Adrenal gland (tissue), 9 donors: ENCODE measurements at regions not wholly inside any gene's neighbourhood (a gene's known extent, or its start where the extent isn't known, plus 50 kb on each side); places are given as distances from the start of the nearest gene placed in this dataset.

Experiments used
- DNase-seq, 7 donors: peaks; one replicate each; pipeline ENCODE4 v3.0.0-alpha.2; 2019 to 2020
- H3K27ac ChIP-seq, 5 donors: fragments of 200-600 bp; sonication (generic) in 4 of 5; 1 replicate in 3 of 5; 2 replicates in 2 of 5; pipeline versions ENCODE4 v1.5.1 to v1.8.0; 2016 to 2020; ENCODE audit warnings: mild to moderate bottlenecking in 1 of 5
- H3K27me3 ChIP-seq: fragments of 200-600 bp; 2 replicates; pipeline ENCODE4 v1.8.0; 2021
- H3K36me3 ChIP-seq, 2 donors: fragments of 200-600 bp; replicated peaks in 1 of 2; 1 replicate in 1 of 2; 2 replicates in 1 of 2; pipeline versions ENCODE4 v1.5.1 to v1.8.0; 2018 to 2022
- H3K4me1 ChIP-seq, 2 donors: fragments of 200-600 bp; replicated peaks in 1 of 2; 1 replicate in 1 of 2; 2 replicates in 1 of 2; pipeline versions ENCODE4 v1.5.1 to v1.8.0; 2018 to 2021
- H3K4me3 ChIP-seq, 4 donors: fragments of 200-600 bp; sonication (generic) in 3 of 4; one replicate each; pipeline ENCODE4 v1.5.1; 2016 to 2018
- H3K9me3 ChIP-seq, 3 donors: fragments of 200-600 bp; sonication (generic) in 1 of 3; replicated peaks in 1 of 3; 1 replicate in 2 of 3; 2 replicates in 1 of 3; pipeline versions ENCODE4 v1.5.1 to v1.8.0; 2016 to 2021
- CTCF ChIP-seq, 6 experiments: fragments of 450-650 bp in 4 of 6; fragments of 200-600 bp in 2 of 6; sonication (generic) in 1 of 6; IDR thresholded peaks; 1 replicate in 5 of 6; 2 replicates in 1 of 6; pipeline versions ENCODE4 v1.5.1 to v1.8.0; 2016 to 2021; ENCODE audit warnings: antibody characterized with exemption in 6 of 6, mild to moderate bottlenecking in 2 of 6, moderate library complexity in 1 of 6
- POLR2A ChIP-seq, 2 donors: fragments of 450-650 bp; IDR thresholded peaks; one replicate each; pipeline ENCODE4 v1.6.1; 2017; ENCODE audit warnings: antibody characterized with exemption in 2 of 2, mild to moderate bottlenecking in 2 of 2, moderate library complexity in 1 of 2
- WGBS, 4 donors: extraction: QIAGEN DNeasy Blood & Tissue Kit in 2 of 4; methylation state at CpG; one replicate each; pipeline versions ENCODE4 v1.1.5 to v1.1.7; 2013 to 2017; 5-methylcytosine and 5-hydroxymethylcytosine counted together
- intact Hi-C, 2 donors: fragments of 100-400 bp; cut with DNase I; formaldehyde crosslinking; loops; one replicate each; pipeline versions ENCODE4 v1.14.1 to v1.15.0; 2022 to 2023
- donor health status: healthy with polysubstance abuse.
- donor health status: Bipolar disorder and iron deficiency.
- donor health status: DM: yes; HTN: yes; CAD: no.
- donor health status: DM: no; HTN: no; CAD: no.
- donor health status: DM: no; HTN: no; CAD: no.

GRCh38 chr2:193332941-193333340 is 1138.2 kb upstream of the TMEFF2 start:
- H3K4me1 ChIP-seq = no peaks in the 10 kb centered on the region
- intact Hi-C loops = no loop called here
- H3K36me3 ChIP-seq = no peaks in the 10 kb centered on the region
- no peaks in the 10 kb centered on the region for H3K27me3 ChIP-seq
- no peak overlapping the region for H3K4me3 ChIP-seq
- 46 to 58% (median 54%) methylated on average over 1 of the region's 1 CpG for WGBS, 4 donors
- H3K27ac ChIP-seq = no peak overlapping the region
- DNase-seq = no peak
- H3K9me3 ChIP-seq = peaks cover 0 to 7% (median 0%) of the 10 kb centered on the region in 3 donors
- TF ChIP-seq CTCF (IDR thresholded peaks at IDR 0.05) = no peak

GRCh38 chr2:193331676-193332075 is 1136.9 kb upstream of the TMEFF2 start:
- Histone ChIP-seq H3K4me1 (no peaks in the 10 kb centered on the region), H3K27ac (no peak overlapping the region), H3K27me3 (no peaks in the 10 kb centered on the region), H3K4me3 (no peak overlapping the region), H3K36me3 (no peaks in the 10 kb centered on the region), H3K9me3 (peaks cover 0 to 7% (median 0%) of the 10 kb centered on the region in 3 donors)
- 36 to 46% (median 41%) methylated on average over 4 of the region's 4 CpGs for WGBS, 4 donors
- no peak for DNase-seq
- intact Hi-C loops = no loop called here
- TF ChIP-seq POLR2A (IDR thresholded peaks at IDR 0.05) (no peak), CTCF (IDR thresholded peaks at IDR 0.05) (no peak)

GRCh38 chr2:193326296-193326695 is 1131.6 kb upstream of the TMEFF2 start:
- 50 to 70% (median 59%) methylated on average over 4 of the region's 4 CpGs for WGBS, 4 donors
- no peaks in the 10 kb centered on the region for H3K36me3 ChIP-seq
- H3K4me1 ChIP-seq = no peaks in the 10 kb centered on the region
- intact Hi-C loops = no loop called here
- TF ChIP-seq POLR2A (IDR thresholded peaks at IDR 0.05) (no peak), CTCF (IDR thresholded peaks at IDR 0.05) (no peak)
- no peak overlapping the region for H3K4me3 ChIP-seq
- H3K27me3 ChIP-seq = no peaks in the 10 kb centered on the region
- H3K27ac ChIP-seq = no peak overlapping the region
- H3K9me3 ChIP-seq = no peaks in the 10 kb centered on the region
- no peak for DNase-seq

GRCh38 chr2:193315428-193316091 is 1120.8 kb upstream of the TMEFF2 start:
- Histone ChIP-seq H3K9me3 (no peaks in the 10 kb centered on the region), H3K27me3 (no peaks in the 10 kb centered on the region), H3K4me3 (no peak overlapping the region), H3K27ac (no peak overlapping the region), H3K36me3 (no peaks in the 10 kb centered on the region), H3K4me1 (no peaks in the 10 kb centered on the region)
- no peak for TF ChIP-seq CTCF (IDR thresholded peaks at IDR 0.05)
- no peak for TF ChIP-seq POLR2A (IDR thresholded peaks at IDR 0.05)
- 57 to 75% (median 62%) methylated on average over 1 of the region's 1 CpG for WGBS, 4 donors
- intact Hi-C loops = no loop called here
- no peak for DNase-seq
